Calu3 (cell line): ENCODE measurements at regions not wholly inside any gene's neighbourhood (a gene's known extent, or its start where the extent isn't known, plus 50 kb on each side); places are given as distances from the start of the nearest gene placed in this dataset.

Experiments used
- BruUV-seq: library from RNA; stranded (reverse); fragments of 400-500 nt; replicated peaks from 2 replicates; lab custom pipeline; 2021; lab: Mats Ljungman, UMichigan
- CTCF ChIA-PET: fragments of 300-600 bp; sonication (Branson Sonifier 250); formaldehyde crosslinking; loops from one replicate; lab custom pipeline; 2022; ENCODE audit warnings: antibody characterized with exemption; lab: Charles Lee
- DNase-seq: peaks from one replicate; pipeline ENCODE4 v3.0.0; 2022
- H3K27ac Mint-ChIP-seq: one replicate; pipeline ENCODE4 v1.8.0; 2022; ENCODE audit warnings: mixed read lengths; ENCODE audit not compliant: unreplicated experiment
- H3K27me3 Mint-ChIP-seq: one replicate; pipeline ENCODE4 v1.8.0; 2022; ENCODE audit warnings: mixed read lengths; ENCODE audit not compliant: unreplicated experiment
- H3K36me3 Mint-ChIP-seq: one replicate; pipeline ENCODE4 v1.8.0; 2022; ENCODE audit warnings: mild to moderate bottlenecking, moderate library complexity, mixed read lengths; ENCODE audit not compliant: insufficient read depth, unreplicated experiment
- H3K4me1 Mint-ChIP-seq: one replicate; pipeline ENCODE4 v1.8.0; 2022; ENCODE audit warnings: mild to moderate bottlenecking, low read depth, mixed read lengths; ENCODE audit not compliant: unreplicated experiment
- H3K4me3 Mint-ChIP-seq: one replicate; pipeline ENCODE4 v1.8.0; 2022; ENCODE audit warnings: mild to moderate bottlenecking, low read depth, moderate library complexity, mixed read lengths; ENCODE audit not compliant: unreplicated experiment
- H3K9me3 Mint-ChIP-seq: one replicate; pipeline ENCODE4 v1.8.0; 2022; ENCODE audit warnings: low read depth, mixed read lengths; ENCODE audit not compliant: unreplicated experiment
- CTCF ChIP-seq: fragments of 200-600 bp; IDR thresholded peaks from one replicate; pipeline ENCODE4 v1.8.0; 2022; ENCODE audit warnings: antibody characterized with exemption; ENCODE audit not compliant: unreplicated experiment
- intact Hi-C: fragments of 100-400 bp; cut with micrococcal nuclease; formaldehyde crosslinking; loops from one replicate; pipeline ENCODE4 v1.10.0; 2022; ENCODE audit not compliant: unreplicated experiment

- Mint-ChIP-seq H3K9me3 (peaks cover 5% of the 10 kb centered on the region), H3K36me3 (no peaks in the 10 kb centered on the region), H3K27me3 (no peaks in the 10 kb centered on the region), H3K27ac (no peak overlapping the region), H3K4me3 (no peak overlapping the region), H3K4me1 (no peaks in the 10 kb centered on the region)
- CTCF ChIA-PET: no interaction called here
- intact Hi-C loops: no loop called here
- no TSS peak for BruUV-seq
- TF ChIP-seq CTCF: no peak
- DNase-seq: no peak
These were observed 297.8 kb upstream of the IRX1 start for GRCh38 chr5:3297853-3298252.

GRCh38 chr5:3288325-3288724 is 307.3 kb upstream of the IRX1 start:
- peaks cover 2% of the 10 kb centered on the region for H3K9me3 Mint-ChIP-seq
- intact Hi-C loops: no loop called here
- TF ChIP-seq CTCF: no peak
- H3K27ac Mint-ChIP-seq: no peak overlapping the region
- BruUV-seq: no TSS peak
- H3K4me1 Mint-ChIP-seq: no peaks in the 10 kb centered on the region
- CTCF ChIA-PET: no interaction called here
- DNase-seq: no peak
- no peaks in the 10 kb centered on the region for H3K36me3 Mint-ChIP-seq
- H3K4me3 Mint-ChIP-seq: no peak overlapping the region
- no peaks in the 10 kb centered on the region for H3K27me3 Mint-ChIP-seq

GRCh38 chr5:3287516-3287915 is 308.1 kb upstream of the IRX1 start:
- CTCF ChIA-PET: no interaction called here
- no peaks in the 10 kb centered on the region for H3K4me1 Mint-ChIP-seq
- no peak for DNase-seq
- no TSS peak for BruUV-seq
- no peak overlapping the region for H3K27ac Mint-ChIP-seq
- intact Hi-C loops: no loop called here
- no peaks in the 10 kb centered on the region for H3K27me3 Mint-ChIP-seq
- no peaks in the 10 kb centered on the region for H3K36me3 Mint-ChIP-seq
- peaks cover 2% of the 10 kb centered on the region for H3K9me3 Mint-ChIP-seq
- H3K4me3 Mint-ChIP-seq: no peak overlapping the region
- TF ChIP-seq CTCF: no peak

- TF ChIP-seq CTCF: no peak
- Mint-ChIP-seq H3K27ac (no peak overlapping the region), H3K27me3 (no peaks in the 10 kb centered on the region), H3K4me3 (no peak overlapping the region), H3K36me3 (no peaks in the 10 kb centered on the region), H3K4me1 (no peaks in the 10 kb centered on the region), H3K9me3 (peaks cover 9% of the 10 kb centered on the region)
- intact Hi-C loops: no loop called here
- CTCF ChIA-PET: no interaction called here
- no TSS peak for BruUV-seq
- DNase-seq: no peak
These were observed 310.0 kb upstream of the IRX1 start for GRCh38 chr5:3285621-3286020.

- no peaks in the 10 kb centered on the region for H3K4me1 Mint-ChIP-seq
- no peaks in the 10 kb centered on the region for H3K27me3 Mint-ChIP-seq
- no TSS peak for BruUV-seq
- H3K4me3 Mint-ChIP-seq: no peak overlapping the region
- H3K27ac Mint-ChIP-seq: no peak overlapping the region
- no peak for TF ChIP-seq CTCF
- CTCF ChIA-PET: no interaction called here
- intact Hi-C loops: no loop called here
- DNase-seq: no peak
- no peaks in the 10 kb centered on the region for H3K36me3 Mint-ChIP-seq
- H3K9me3 Mint-ChIP-seq: peaks cover 11% of the 10 kb centered on the region
These were observed 311.1 kb upstream of the IRX1 start for GRCh38 chr5:3284506-3284905.
